ENCODE measurements at regions not wholly inside any gene's neighbourhood (a gene's known extent, or its start where the extent isn't known, plus 50 kb on each side); places are given as distances from the start of the nearest gene placed in this dataset.

GRCh38 chr20:40054311-40054710 lies 634.7 kb downstream of the MAFB start:
- no peak for DNase-seq (ENCODE audit: low read depth)
- H3K4me3 ChIP-seq (ENCODE audit: low read depth, low read length) = no peak overlapping the region
- TF ChIP-seq, protein P1, sequence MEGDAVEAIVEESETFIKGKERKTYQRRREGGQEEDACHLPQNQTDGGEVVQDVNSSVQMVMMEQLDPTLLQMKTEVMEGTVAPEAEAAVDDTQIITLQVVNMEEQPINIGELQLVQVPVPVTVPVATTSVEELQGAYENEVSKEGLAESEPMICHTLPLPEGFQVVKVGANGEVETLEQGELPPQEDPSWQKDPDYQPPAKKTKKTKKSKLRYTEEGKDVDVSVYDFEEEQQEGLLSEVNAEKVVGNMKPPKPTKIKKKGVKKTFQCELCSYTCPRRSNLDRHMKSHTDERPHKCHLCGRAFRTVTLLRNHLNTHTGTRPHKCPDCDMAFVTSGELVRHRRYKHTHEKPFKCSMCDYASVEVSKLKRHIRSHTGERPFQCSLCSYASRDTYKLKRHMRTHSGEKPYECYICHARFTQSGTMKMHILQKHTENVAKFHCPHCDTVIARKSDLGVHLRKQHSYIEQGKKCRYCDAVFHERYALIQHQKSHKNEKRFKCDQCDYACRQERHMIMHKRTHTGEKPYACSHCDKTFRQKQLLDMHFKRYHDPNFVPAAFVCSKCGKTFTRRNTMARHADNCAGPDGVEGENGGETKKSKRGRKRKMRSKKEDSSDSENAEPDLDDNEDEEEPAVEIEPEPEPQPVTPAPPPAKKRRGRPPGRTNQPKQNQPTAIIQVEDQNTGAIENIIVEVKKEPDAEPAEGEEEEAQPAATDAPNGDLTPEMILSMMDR (IDR thresholded peaks at IDR 0.05; ENCODE audit: control insufficient read depth, extremely low read depth, insufficient read depth) = no peak

- TF ChIP-seq, protein P1 (IDR thresholded peaks at IDR 0.05; ENCODE audit: control insufficient read depth, extremely low read depth, insufficient read depth) = no peak
- H3K4me3 ChIP-seq (ENCODE audit: low read depth, low read length) = no peak overlapping the region
- DNase-seq (ENCODE audit: low read depth) = no peak
Measured at GRCh38 chr20:40050596-40050995, 638.4 kb downstream of the MAFB start.

GRCh38 chr20:40049854-40050253 lies 639.2 kb downstream of the MAFB start:
- no peak for DNase-seq (ENCODE audit: low read depth)
- no peak overlapping the region for H3K4me3 ChIP-seq (ENCODE audit: low read depth, low read length)
- TF ChIP-seq, protein P1 (IDR thresholded peaks at IDR 0.05; ENCODE audit: control insufficient read depth, extremely low read depth, insufficient read depth) = no peak

- TF ChIP-seq, protein P1 (IDR thresholded peaks at IDR 0.05; ENCODE audit: control insufficient read depth, extremely low read depth, insufficient read depth) = no peak
- no peak overlapping the region for H3K4me3 ChIP-seq (ENCODE audit: low read depth, low read length)
- DNase-seq (ENCODE audit: low read depth) = no peak
Measured at GRCh38 chr20:40046703-40047102, 642.3 kb downstream of the MAFB start.

GRCh38 chr20:40037511-40037910 lies 651.5 kb downstream of the MAFB start:
- no peak for DNase-seq (ENCODE audit: low read depth)
- TF ChIP-seq, protein P1 (IDR thresholded peaks at IDR 0.05; ENCODE audit: control insufficient read depth, extremely low read depth, insufficient read depth) = no peak
- no peak overlapping the region for H3K4me3 ChIP-seq (ENCODE audit: low read depth, low read length)

DNA sequence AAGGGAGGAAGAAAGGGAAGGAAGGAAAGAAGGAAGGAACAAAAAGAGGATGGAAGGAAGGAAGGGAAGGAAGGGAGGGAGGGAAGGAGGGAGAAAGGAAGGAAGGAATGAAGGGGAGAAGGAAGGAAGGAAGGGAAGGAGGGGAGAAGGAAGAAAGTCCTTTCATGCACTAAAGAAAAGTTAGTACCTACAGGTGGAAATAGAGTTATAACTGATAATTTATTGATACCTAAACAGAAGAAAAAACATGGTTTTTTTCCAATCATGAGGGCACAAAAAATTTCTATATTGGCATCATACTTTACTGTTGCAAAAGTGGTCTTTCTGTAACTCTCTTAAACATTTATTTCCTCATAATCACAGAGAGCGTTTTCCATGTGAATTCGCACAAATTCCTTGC lies 659.4 kb downstream of the MAFB start:
- no peak for DNase-seq (ENCODE audit: low read depth)
- TF ChIP-seq, protein P1 (IDR thresholded peaks at IDR 0.05; ENCODE audit: control insufficient read depth, extremely low read depth, insufficient read depth) = no peak
- H3K4me3 ChIP-seq (ENCODE audit: low read depth, low read length) = no peak overlapping the region

DNA sequence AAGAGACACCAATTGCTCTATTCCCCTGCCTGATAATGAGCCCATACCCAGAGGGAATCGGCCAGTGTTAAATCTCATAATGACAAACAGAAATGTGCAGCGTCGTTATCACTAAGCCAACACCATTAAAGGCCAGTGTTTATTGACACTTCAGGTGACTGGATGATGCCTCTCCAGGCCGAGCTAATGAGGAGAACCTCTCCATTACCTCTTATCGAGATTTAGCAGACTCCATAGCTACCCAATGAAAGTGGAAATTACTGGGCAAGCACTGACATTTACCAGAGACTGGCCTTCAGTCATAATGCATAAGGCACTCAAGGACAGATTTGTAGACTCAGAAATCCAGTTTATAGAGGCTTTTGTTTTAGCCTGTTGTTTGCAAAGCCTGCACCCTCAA lies 669.5 kb downstream of the MAFB start:
- no peak for DNase-seq (ENCODE audit: low read depth)
- H3K4me3 ChIP-seq (ENCODE audit: low read depth, low read length) = no peak overlapping the region
- TF ChIP-seq, protein P1 (IDR thresholded peaks at IDR 0.05; ENCODE audit: control insufficient read depth, extremely low read depth, insufficient read depth) = no peak
